K562 (cell line): ENCODE measurements at regions not wholly inside any gene's neighbourhood (a gene's known extent, or its start where the extent isn't known, plus 50 kb on each side); places are given as distances from the start of the nearest gene placed in this dataset.

Experiments used
- BHLHE40 ChIP-seq: IDR thresholded peaks from 2 replicates; pipeline ENCODE4 v1.6.1; 2011; ENCODE audit warnings: low read length, improper control_type of control experiment
- CTCF ChIP-seq, 3 experiments: IDR thresholded peaks in 2 of 3; conservative IDR thresholded peaks in 1 of 3; 2 replicates each; pipeline ENCODE4 v1.5.1; 2011 to 2012; ENCODE audit warnings: low read length in 3 of 3, mild to moderate bottlenecking in 3 of 3, control low read depth in 2 of 3, improper control_type of control experiment in 1 of 3, inconsistent platforms in 1 of 3, low read depth in 1 of 3, mixed read lengths in 1 of 3, moderate library complexity in 1 of 3; ENCODE audit not compliant: insufficient read depth in 2 of 3
- ELF1 ChIP-seq: fragments of 200-800 bp; sonication (Bioruptor generic); IDR thresholded peaks from 2 replicates; pipeline ENCODE4 v1.6.1; 2016; ENCODE audit warnings: missing genetic modification characterization, missing compliant biosample characterization
- ELF4 ChIP-seq: fragments of 450-650 bp; formaldehyde crosslinking; IDR thresholded peaks from 2 replicates; pipeline ENCODE4 v1.4.0; 2022; ENCODE audit warnings: missing genetic modification characterization
- HDAC6 ChIP-seq: IDR thresholded peaks from 2 replicates; pipeline ENCODE4 v1.6.1; 2012; ENCODE audit warnings: low read depth, mild to moderate bottlenecking, control low read depth, inconsistent platforms, low read length, moderate library complexity
- MAFG ChIP-seq: fragments of 450-650 bp; conservative IDR thresholded peaks from 2 replicates; pipeline ENCODE4 v1.6.1; 2016; ENCODE audit warnings: missing genetic modification characterization, missing compliant biosample characterization
- MAFK ChIP-seq: IDR thresholded peaks from 2 replicates; pipeline ENCODE4 v1.6.1; 2011; ENCODE audit warnings: low read length, improper control_type of control experiment
- PCBP2 ChIP-seq: fragments of 200-400 bp; formaldehyde crosslinking; IDR thresholded peaks from 2 replicates; pipeline ENCODE4 v1.6.1; 2018; ENCODE audit warnings: low read length, low read depth, mild to moderate bottlenecking, moderate library complexity; ENCODE audit not compliant: poor library complexity, severe bottlenecking
- POLR2A ChIP-seq: fragments of 450-650 bp; conservative IDR thresholded peaks from 2 replicates; pipeline ENCODE4 v1.6.1; 2016
- SREBF1 ChIP-seq: fragments of 150-350 bp; IDR thresholded peaks from 2 replicates; pipeline ENCODE4 v1.6.1; 2014; ENCODE audit warnings: antibody characterized with exemption, low read depth, low read length, borderline replicate concordance
- YBX1 ChIP-seq: fragments of 450-650 bp; IDR thresholded peaks from 2 replicates; pipeline ENCODE4 v1.7.1; 2016; ENCODE audit warnings: mild to moderate bottlenecking
- TF ChIP-seq, protein P1 (sequence below): IDR thresholded peaks from 2 replicates; pipeline ENCODE4 v1.6.1; 2012; ENCODE audit warnings: low read depth, low read length, improper control_type of control experiment, borderline replicate concordance

GRCh38 chr5:73250645-73251044, 77.7 kb downstream of the TMEM174 start:
- TF ChIP-seq PCBP2 = no peak
- TF ChIP-seq SREBF1 = no peak
- no peak for TF ChIP-seq MAFK
- TF ChIP-seq YBX1 = no peak
- TF ChIP-seq HDAC6 = no peak
- no peak for TF ChIP-seq CTCF (IDR thresholded peaks at IDR 0.05 in 2 of 3, conservative IDR thresholded peaks at IDR 0.05 in 1 of 3; ENCODE audit: insufficient read depth in 2 of 3, low read depth in 1 of 3, low read length in 3 of 3)
- no peak for TF ChIP-seq ELF4
- no peak for TF ChIP-seq BHLHE40
- no peak for TF ChIP-seq MAFG (tag)
- no peak for TF ChIP-seq POLR2A
- TF ChIP-seq ELF1 (tag) = no peak
- TF ChIP-seq, protein P1, sequence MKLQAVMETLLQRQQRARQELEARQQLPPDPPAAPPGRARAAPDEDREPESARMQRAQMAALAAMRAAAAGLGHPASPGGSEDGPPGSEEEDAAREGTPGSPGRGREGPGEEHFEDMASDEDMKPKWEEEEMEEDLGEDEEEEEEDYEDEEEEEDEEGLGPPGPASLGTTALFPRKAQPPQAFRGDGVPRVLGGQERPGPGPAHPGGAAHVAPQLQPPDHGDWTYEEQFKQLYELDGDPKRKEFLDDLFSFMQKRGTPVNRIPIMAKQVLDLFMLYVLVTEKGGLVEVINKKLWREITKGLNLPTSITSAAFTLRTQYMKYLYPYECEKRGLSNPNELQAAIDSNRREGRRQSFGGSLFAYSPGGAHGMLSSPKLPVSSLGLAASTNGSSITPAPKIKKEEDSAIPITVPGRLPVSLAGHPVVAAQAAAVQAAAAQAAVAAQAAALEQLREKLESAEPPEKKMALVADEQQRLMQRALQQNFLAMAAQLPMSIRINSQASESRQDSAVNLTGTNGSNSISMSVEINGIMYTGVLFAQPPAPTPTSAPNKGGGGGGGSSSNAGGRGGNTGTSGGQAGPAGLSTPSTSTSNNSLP = no peak
